Astrocyte of the spinal cord (primary cell): ENCODE measurements at regions not wholly inside any gene's neighbourhood (a gene's known extent, or its start where the extent isn't known, plus 50 kb on each side); places are given as distances from the start of the nearest gene placed in this dataset.

Experiments
- DNase-seq: peaks from one replicate; pipeline ENCODE4 v3.0.0; 2011; ENCODE audit warnings: low read depth, low spot score
- H3K4me3 ChIP-seq: 2 replicates; pipeline ENCODE4 v1.5.1; 2011; ENCODE audit warnings: low read depth, mild to moderate bottlenecking, low read length, moderate library complexity
- in situ Hi-C: cut with HindIII; loops from 2 replicates; pipeline ENCODE4 v1.10.0; 2017; ENCODE audit warnings: low sequenced_read_pairs
- TF ChIP-seq, protein P1 (sequence below): IDR thresholded peaks from 2 replicates; pipeline ENCODE4 v1.5.1; 2012; ENCODE audit warnings: low read depth, mild to moderate bottlenecking, low read length, inconsistent platforms

DNA sequence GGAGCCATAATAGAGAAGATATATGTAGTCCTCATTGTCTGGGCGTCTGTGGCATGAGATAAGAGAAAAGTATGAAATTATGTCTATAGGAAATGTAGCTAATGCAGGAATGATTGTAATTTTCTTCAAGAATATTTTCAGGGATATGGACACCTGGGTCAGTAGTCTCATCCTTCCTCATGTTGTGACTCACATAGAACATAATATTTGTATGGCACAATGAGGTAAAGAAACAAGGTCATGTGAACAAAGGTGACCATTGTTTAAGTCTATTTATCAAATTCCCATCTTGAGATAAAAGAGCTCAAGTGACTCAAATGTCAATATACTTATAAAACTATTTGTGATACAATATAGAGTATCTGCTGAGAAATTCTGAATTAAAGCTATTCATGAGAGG lies 345.5 kb upstream of the ROBO1 start:
- in situ Hi-C loops, result no loop called here

GRCh38 chr3:80099559-80100066 lies 331.8 kb upstream of the ROBO1 start:
- no peak for DNase-seq
- TF ChIP-seq, protein P1, sequence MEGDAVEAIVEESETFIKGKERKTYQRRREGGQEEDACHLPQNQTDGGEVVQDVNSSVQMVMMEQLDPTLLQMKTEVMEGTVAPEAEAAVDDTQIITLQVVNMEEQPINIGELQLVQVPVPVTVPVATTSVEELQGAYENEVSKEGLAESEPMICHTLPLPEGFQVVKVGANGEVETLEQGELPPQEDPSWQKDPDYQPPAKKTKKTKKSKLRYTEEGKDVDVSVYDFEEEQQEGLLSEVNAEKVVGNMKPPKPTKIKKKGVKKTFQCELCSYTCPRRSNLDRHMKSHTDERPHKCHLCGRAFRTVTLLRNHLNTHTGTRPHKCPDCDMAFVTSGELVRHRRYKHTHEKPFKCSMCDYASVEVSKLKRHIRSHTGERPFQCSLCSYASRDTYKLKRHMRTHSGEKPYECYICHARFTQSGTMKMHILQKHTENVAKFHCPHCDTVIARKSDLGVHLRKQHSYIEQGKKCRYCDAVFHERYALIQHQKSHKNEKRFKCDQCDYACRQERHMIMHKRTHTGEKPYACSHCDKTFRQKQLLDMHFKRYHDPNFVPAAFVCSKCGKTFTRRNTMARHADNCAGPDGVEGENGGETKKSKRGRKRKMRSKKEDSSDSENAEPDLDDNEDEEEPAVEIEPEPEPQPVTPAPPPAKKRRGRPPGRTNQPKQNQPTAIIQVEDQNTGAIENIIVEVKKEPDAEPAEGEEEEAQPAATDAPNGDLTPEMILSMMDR, result no peak
- in situ Hi-C loops, result no loop called here
- no peak overlapping the region for H3K4me3 ChIP-seq

More for the DNA sequence above, 345.5 kb upstream of the ROBO1 start:
- no peak overlapping the region for H3K4me3 ChIP-seq
- TF ChIP-seq, protein P1, result no peak
- DNase-seq, result no peak

GRCh38 chr3:80097674-80098073 lies 329.9 kb upstream of the ROBO1 start:
- no peak overlapping the region for H3K4me3 ChIP-seq
- TF ChIP-seq, protein P1, result no peak
- in situ Hi-C loops, result no loop called here
- no peak for DNase-seq

DNA sequence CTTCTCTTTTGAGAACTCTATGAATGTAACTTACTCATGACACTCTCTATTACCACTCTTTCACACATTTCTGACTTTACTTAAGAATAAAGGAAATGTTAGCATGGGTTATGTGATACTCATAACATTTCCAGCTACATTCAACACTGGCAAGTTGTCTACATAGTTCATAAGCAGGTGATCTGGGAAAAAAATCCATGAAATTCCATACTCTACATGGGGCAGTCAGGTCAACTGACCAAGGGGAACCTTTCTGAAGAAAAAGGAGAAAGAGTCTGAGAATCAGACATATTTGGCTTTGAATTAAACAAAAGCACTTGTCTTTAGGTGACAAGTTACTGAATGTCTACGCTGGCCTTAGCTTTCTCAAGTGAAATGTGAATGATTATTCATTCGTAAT lies 329.1 kb upstream of the ROBO1 start:
- in situ Hi-C loops, result no loop called here
- no peak overlapping the region for H3K4me3 ChIP-seq
- TF ChIP-seq, protein P1, result no peak
- no peak for DNase-seq

GRCh38 chr3:80094589-80094988 lies 326.8 kb upstream of the ROBO1 start:
- in situ Hi-C loops, result no loop called here
- no peak for DNase-seq
- TF ChIP-seq, protein P1, result no peak
- H3K4me3 ChIP-seq, result no peak overlapping the region

DNA sequence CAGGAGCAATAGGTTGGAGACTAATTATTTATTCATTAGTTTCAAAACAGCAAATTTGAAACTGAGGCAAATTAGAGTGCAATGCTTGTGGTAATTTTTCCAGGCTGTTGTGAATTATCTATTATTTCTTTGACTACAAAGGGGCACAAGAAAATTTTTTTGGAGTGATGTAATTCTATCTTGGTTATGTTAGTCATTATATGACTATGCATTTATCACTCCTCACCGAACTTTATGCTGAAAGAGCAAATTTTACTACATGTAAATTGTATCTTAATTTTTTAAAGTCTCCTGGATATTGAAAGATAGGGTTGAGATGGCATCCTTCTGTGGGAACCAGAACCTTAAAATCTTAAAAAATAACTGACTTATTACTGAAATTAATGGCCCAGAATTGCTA lies 320.0 kb upstream of the ROBO1 start:
- H3K4me3 ChIP-seq, result no peak overlapping the region
- TF ChIP-seq, protein P1, result no peak
- in situ Hi-C loops, result no loop called here
- peak; percentile 69 for DNase-seq

DNA sequence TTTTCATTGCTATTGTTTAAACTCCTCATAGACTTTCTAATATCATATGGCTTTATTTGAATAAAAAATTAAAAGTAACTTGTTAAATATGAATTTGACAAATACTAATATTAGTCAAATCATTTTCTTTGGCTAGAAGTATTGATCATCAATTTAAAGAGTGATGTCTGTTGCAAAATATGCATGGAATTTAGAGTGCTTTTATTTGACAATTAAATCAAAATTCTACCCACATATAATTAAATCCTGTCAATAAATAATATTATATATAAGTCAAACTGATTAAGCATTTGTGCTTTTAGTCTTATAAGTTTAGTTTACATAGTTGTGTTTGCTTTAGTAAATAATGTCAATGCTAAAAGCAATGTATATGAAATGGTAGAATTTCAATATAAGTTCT lies 318.6 kb upstream of the ROBO1 start:
- H3K4me3 ChIP-seq, result no peak overlapping the region
- DNase-seq, result no peak
- in situ Hi-C loops, result no loop called here
- TF ChIP-seq, protein P1, result no peak
